Hepatocyte (in vitro differentiated cells): ENCODE measurements at regions not wholly inside any gene's neighbourhood (a gene's known extent, or its start where the extent isn't known, plus 50 kb on each side); places are given as distances from the start of the nearest gene placed in this dataset.

Experiments used
- CTCF ChIP-seq: fragments of 200-600 bp; sonication (generic); IDR thresholded peaks from 2 replicates; pipeline ENCODE4 v1.5.1; 2016; ENCODE audit warnings: antibody characterized with exemption, mild to moderate bottlenecking; ENCODE audit not compliant: poor library complexity
- EZH2 ChIP-seq: fragments of 200-600 bp; sonication (generic); IDR thresholded peaks from 2 replicates; pipeline ENCODE4 v1.6.1; 2016; ENCODE audit warnings: antibody characterized with exemption, mild to moderate bottlenecking, borderline replicate concordance

- TF ChIP-seq CTCF (no peak), EZH2 (no peak)
Observed at GRCh38 chr9:82554381-82554780, 508.6 kb downstream of the RASEF start.
